GM12892 (cell line): ENCODE measurements at regions not wholly inside any gene's neighbourhood (a gene's known extent, or its start where the extent isn't known, plus 50 kb on each side); places are given as distances from the start of the nearest gene placed in this dataset.

Experiments used
- POLR2A ChIP-seq: IDR thresholded peaks from 2 replicates; pipeline ENCODE4 v1.6.1; 2011; ENCODE audit warnings: low read depth, low read length, control low read depth
- POLR2AphosphoS5 ChIP-seq: IDR thresholded peaks from 2 replicates; pipeline ENCODE4 v1.6.1; 2011; ENCODE audit warnings: low read depth, low read length, control low read depth
- TAF1 ChIP-seq: IDR thresholded peaks from 2 replicates; pipeline ENCODE4 v1.6.1; 2011; ENCODE audit warnings: low read depth, mild to moderate bottlenecking, control low read depth, low read length, borderline replicate concordance

DNA sequence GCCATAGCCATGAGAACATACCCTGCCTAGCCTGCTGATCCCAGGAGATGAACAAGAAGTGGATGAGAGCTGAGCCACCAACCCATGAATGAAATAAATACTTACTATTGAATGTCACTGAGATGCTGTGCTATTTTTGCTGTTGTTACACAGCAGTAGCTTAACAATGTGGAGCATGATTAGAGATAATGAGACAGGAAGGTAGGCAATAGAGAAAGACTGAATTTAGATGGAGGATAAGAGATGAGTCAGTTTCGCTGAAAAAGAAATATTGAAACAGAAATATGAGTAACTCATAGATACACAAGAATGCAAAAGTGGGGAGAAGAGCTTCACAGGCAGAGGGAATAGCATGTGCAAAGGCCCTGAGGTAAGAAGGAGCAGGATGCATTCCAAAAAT is 94.9 kb upstream of the TOP1 start:
- TF ChIP-seq POLR2A: no peak
- no peak for TF ChIP-seq POLR2AphosphoS5
- no peak for TF ChIP-seq TAF1
